Retinal pigment epithelial cell (primary cell): ENCODE measurements at regions not wholly inside any gene's neighbourhood (a gene's known extent, or its start where the extent isn't known, plus 50 kb on each side); places are given as distances from the start of the nearest gene placed in this dataset.
A peak's percentile ranks its signal among the peaks of the same experiment; 100 is the strongest.

Source experiments
- DNase-seq: peaks from one replicate; pipeline ENCODE4 v3.0.0-alpha.2; 2010; ENCODE audit warnings: low read depth
- H3K4me3 ChIP-seq: 2 replicates; pipeline ENCODE4 v1.5.1; 2011; ENCODE audit warnings: mild to moderate bottlenecking, low read length, control low read depth, moderate library complexity
- CTCF ChIP-seq: conservative IDR thresholded peaks from 2 replicates; pipeline ENCODE4 v1.5.1; 2011; ENCODE audit warnings: low read depth, low read length, control low read depth, inconsistent platforms

GRCh38 chr13:40402931-40403431 is 263.5 kb downstream of the FOXO1 start:
- peak; percentile 76 for DNase-seq
- no peak for TF ChIP-seq CTCF
- no peak overlapping the region for H3K4me3 ChIP-seq

GRCh38 chr13:40403509-40404241 is 262.8 kb downstream of the FOXO1 start:
- H3K4me3 ChIP-seq, result no peak overlapping the region
- DNase-seq, result no peak
- no peak for TF ChIP-seq CTCF

DNA sequence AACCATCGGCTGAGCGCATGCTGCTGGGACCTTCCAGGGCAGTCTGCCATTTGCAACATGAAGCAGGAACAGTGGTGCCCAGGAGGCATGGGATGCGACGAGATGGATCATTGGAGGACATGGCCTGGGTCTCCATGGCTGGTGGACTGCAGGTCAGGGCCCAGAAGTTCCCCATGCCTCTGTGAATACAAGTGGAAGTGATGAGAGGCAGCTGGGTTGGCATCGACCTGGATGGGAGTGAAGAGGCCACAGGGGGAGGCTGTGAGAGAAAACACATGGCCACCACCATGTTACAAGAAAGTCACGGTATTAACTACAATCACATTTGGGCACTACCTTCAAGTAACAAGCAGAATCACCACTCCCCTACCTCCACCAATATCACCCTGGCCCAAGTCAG is 262.0 kb downstream of the FOXO1 start:
- TF ChIP-seq CTCF, result no peak
- no peak for DNase-seq
- no peak overlapping the region for H3K4me3 ChIP-seq

GRCh38 chr13:40404967-40405716 is 261.3 kb downstream of the FOXO1 start:
- TF ChIP-seq CTCF, result no peak
- no peak overlapping the region for H3K4me3 ChIP-seq
- DNase-seq, result no peak

DNA sequence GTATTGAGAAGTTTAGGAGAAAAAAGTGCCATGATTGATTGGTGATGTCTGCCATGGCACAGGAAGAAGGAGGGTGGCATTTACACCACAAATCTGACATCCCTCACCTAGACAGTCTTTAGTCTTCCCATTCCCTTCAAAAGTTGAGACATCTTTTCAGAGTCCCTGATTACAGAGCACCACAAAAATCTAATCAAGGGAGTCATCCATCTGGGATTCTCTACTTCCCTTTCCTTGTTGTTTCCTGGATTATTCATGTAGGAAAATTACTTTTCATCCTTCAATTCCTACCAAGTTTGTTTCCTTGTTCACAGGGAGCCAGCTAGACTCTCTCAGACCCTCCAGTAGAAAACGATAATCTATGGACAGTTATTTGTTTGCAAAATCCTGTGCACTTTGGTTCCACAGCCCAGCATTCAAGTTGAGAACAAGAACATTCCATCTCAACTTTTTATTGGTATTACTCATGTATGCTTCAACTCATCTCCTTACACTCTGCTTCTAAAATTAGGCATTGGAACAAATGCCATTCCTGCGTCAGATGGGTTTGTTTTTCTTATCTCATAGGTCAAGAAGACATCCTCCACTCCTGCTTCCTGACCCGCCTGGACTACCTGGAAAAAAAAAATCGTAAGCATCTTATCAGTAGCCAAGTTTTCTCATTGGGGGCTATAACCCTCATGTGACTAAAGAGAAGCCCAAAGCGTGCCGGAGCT is 259.9 kb downstream of the FOXO1 start:
- H3K4me3 ChIP-seq, result no peak overlapping the region
- no peak for TF ChIP-seq CTCF
- no peak for DNase-seq

DNA sequence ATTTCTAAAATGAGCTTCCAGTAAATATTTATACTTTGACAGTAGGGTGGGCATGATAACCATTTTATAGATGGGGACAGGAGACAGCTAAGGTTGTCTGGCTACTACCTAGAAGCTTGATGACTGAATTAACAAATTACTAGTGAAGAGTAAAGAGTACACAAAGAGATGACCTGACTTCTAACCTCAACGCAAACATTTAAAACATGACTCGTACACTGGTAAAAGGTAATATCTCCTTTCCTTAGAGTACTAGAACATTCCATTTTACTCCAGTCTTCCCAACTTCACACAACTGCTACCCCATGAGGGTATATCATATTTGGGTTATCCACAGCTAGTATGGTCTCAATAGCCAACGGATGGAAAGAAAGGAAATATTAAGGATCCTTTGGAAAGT is 258.9 kb downstream of the FOXO1 start:
- no peak for TF ChIP-seq CTCF
- no peak overlapping the region for H3K4me3 ChIP-seq

More for the DNA sequence above, 258.9 kb downstream of the FOXO1 start:
- DNase-seq, result no peak
